HFF-Myc (cell line): ENCODE measurements at regions not wholly inside any gene's neighbourhood (a gene's known extent, or its start where the extent isn't known, plus 50 kb on each side); places are given as distances from the start of the nearest gene placed in this dataset.

Experiments
- DNase-seq: peaks from one replicate; pipeline ENCODE4 v3.0.0-alpha.2; 2011; ENCODE audit warnings: low read depth; ENCODE audit errors: extremely low read depth
- H3K4me3 ChIP-seq: replicated peaks from 2 replicates; pipeline ENCODE4 v1.5.1; 2011; ENCODE audit warnings: low read depth, mild to moderate bottlenecking, control low read depth, low read length
- CTCF ChIP-seq: IDR thresholded peaks from 2 replicates; pipeline ENCODE4 v1.5.1; 2012; ENCODE audit warnings: mild to moderate bottlenecking, low read depth, low read length, control low read depth; ENCODE audit errors: missing control alignments

- H3K4me3 ChIP-seq = no peak overlapping the region
- peak; percentile 90 for DNase-seq
- TF ChIP-seq CTCF = no peak
Observed at GRCh38 chr18:25805323-25805722, 285.1 kb downstream of the SS18 start.

DNA sequence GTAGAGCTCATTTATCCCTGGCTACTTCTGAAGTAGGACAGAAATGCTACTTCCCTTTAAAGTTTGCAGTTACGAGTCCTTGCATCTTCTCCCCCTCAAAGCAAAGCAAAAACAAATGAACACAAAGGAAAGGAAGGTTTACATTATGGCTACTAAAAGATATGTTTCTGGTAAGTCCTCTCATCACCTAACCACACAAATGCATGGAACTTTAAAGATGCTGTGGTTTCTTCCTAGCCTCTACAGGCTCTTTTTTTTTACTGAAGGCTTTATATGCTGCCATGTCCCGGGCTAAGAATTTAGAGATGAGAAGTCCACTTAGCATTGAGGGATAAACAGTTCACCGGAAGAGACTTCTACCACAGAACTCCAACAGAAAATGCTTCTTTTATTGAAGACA, 291.2 kb downstream of the SS18 start:
- TF ChIP-seq CTCF = no peak
- H3K4me3 ChIP-seq = no peak overlapping the region
- no peak for DNase-seq

- no peak overlapping the region for H3K4me3 ChIP-seq
- TF ChIP-seq CTCF = no peak
- no peak for DNase-seq
Observed at GRCh38 chr18:25798046-25798445, 292.4 kb downstream of the SS18 start.

GRCh38 chr18:25795213-25795612, 295.2 kb downstream of the SS18 start:
- no peak for TF ChIP-seq CTCF
- DNase-seq = no peak

GRCh38 chr18:25787276-25787675, 303.1 kb downstream of the SS18 start:
- DNase-seq = no peak
- H3K4me3 ChIP-seq = no peak overlapping the region
- no peak for TF ChIP-seq CTCF

More at GRCh38 chr18:25795213-25795612, 295.2 kb downstream of the SS18 start:
- no peak overlapping the region for H3K4me3 ChIP-seq

GRCh38 chr18:25786758-25787157, 303.7 kb downstream of the SS18 start:
- DNase-seq = peak; percentile 56
- TF ChIP-seq CTCF = no peak
- no peak overlapping the region for H3K4me3 ChIP-seq

- no peak overlapping the region for H3K4me3 ChIP-seq
- no peak for DNase-seq
- TF ChIP-seq CTCF = no peak
Observed at GRCh38 chr18:25780105-25780504, 310.3 kb downstream of the SS18 start.
